HepG2 (cell line): ENCODE measurements at regions not wholly inside any gene's neighbourhood (a gene's known extent, or its start where the extent isn't known, plus 50 kb on each side); places are given as distances from the start of the nearest gene placed in this dataset.

Experiments used
- ARHGAP35 ChIP-seq: sonication (generic); formaldehyde crosslinking; IDR thresholded peaks from 2 replicates; pipeline ENCODE4 v1.9.0; 2022; ENCODE audit warnings: mild to moderate bottlenecking, inconsistent platforms, moderate library complexity, missing genetic modification reagents, borderline replicate concordance
- ARID3A ChIP-seq: IDR thresholded peaks from 2 replicates; pipeline ENCODE4 v1.6.1; 2012; ENCODE audit warnings: low read depth, low read length, improper control_type of control experiment
- PHB2 ChIP-seq: fragments of 450-650 bp; IDR thresholded peaks from 2 replicates; pipeline ENCODE4 v1.6.1; 2018; ENCODE audit not compliant: partially characterized antibody
- ZFP91 ChIP-seq: sonication (generic); formaldehyde crosslinking; IDR thresholded peaks from 2 replicates; pipeline ENCODE4 v1.9.0; 2022; ENCODE audit warnings: missing genetic modification reagents, mild to moderate bottlenecking, borderline replicate concordance
- ZNF562 ChIP-seq: sonication (generic); formaldehyde crosslinking; IDR thresholded peaks from 2 replicates; pipeline ENCODE4 v1.8.0; 2022; ENCODE audit warnings: missing genetic modification reagents, borderline replicate concordance
- TF ChIP-seq, protein P1 (sequence below), 2 experiments: fragments of 450-650 bp in 1 of 2; sonication (generic) in 1 of 2; formaldehyde crosslinking in 1 of 2; IDR thresholded peaks; 2 replicates each; pipeline versions ENCODE4 v1.6.1 to v1.8.0; 2016 to 2022; ENCODE audit warnings: antibody characterized with exemption in 1 of 2, mild to moderate bottlenecking in 1 of 2, missing genetic modification reagents in 1 of 2
- TF ChIP-seq, protein P2 (sequence below): sonication (generic); formaldehyde crosslinking; IDR thresholded peaks from 2 replicates; pipeline ENCODE4 v1.4.0; 2020; ENCODE audit warnings: missing genetic modification reagents

- TF ChIP-seq, protein P1, sequence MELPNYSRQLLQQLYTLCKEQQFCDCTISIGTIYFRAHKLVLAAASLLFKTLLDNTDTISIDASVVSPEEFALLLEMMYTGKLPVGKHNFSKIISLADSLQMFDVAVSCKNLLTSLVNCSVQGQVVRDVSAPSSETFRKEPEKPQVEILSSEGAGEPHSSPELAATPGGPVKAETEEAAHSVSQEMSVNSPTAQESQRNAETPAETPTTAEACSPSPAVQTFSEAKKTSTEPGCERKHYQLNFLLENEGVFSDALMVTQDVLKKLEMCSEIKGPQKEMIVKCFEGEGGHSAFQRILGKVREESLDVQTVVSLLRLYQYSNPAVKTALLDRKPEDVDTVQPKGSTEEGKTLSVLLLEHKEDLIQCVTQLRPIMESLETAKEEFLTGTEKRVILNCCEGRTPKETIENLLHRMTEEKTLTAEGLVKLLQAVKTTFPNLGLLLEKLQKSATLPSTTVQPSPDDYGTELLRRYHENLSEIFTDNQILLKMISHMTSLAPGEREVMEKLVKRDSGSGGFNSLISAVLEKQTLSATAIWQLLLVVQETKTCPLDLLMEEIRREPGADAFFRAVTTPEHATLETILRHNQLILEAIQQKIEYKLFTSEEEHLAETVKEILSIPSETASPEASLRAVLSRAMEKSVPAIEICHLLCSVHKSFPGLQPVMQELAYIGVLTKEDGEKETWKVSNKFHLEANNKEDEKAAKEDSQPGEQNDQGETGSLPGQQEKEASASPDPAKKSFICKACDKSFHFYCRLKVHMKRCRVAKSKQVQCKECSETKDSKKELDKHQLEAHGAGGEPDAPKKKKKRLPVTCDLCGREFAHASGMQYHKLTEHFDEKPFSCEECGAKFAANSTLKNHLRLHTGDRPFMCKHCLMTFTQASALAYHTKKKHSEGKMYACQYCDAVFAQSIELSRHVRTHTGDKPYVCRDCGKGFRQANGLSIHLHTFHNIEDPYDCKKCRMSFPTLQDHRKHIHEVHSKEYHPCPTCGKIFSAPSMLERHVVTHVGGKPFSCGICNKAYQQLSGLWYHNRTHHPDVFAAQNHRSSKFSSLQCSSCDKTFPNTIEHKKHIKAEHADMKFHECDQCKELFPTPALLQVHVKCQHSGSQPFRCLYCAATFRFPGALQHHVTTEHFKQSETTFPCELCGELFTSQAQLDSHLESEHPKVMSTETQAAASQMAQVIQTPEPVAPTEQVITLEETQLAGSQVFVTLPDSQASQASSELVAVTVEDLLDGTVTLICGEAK (IDR thresholded peaks at IDR 0.05): no peak
- TF ChIP-seq, protein P1 (CRISPR knock-in tag; IDR thresholded peaks at IDR 0.05): no peak
- no peak for TF ChIP-seq ZNF562 (CRISPR knock-in tag)
- TF ChIP-seq, protein P2, sequence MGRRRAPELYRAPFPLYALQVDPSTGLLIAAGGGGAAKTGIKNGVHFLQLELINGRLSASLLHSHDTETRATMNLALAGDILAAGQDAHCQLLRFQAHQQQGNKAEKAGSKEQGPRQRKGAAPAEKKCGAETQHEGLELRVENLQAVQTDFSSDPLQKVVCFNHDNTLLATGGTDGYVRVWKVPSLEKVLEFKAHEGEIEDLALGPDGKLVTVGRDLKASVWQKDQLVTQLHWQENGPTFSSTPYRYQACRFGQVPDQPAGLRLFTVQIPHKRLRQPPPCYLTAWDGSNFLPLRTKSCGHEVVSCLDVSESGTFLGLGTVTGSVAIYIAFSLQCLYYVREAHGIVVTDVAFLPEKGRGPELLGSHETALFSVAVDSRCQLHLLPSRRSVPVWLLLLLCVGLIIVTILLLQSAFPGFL (CRISPR knock-in tag): no peak
- no peak for TF ChIP-seq ARID3A
- no peak for TF ChIP-seq PHB2
- TF ChIP-seq ARHGAP35 (CRISPR knock-in tag): no peak
- no peak for TF ChIP-seq ZFP91 (CRISPR knock-in tag)
Measured at GRCh38 chr2:209316141-209316540, 107.7 kb upstream of the MAP2 start (continued).
